ENCODE measurements at regions not wholly inside any gene's neighbourhood (a gene's known extent, or its start where the extent isn't known, plus 50 kb on each side); places are given as distances from the start of the nearest gene placed in this dataset.
A peak's percentile ranks its signal among the peaks of the same experiment; 100 is the strongest.

DNA sequence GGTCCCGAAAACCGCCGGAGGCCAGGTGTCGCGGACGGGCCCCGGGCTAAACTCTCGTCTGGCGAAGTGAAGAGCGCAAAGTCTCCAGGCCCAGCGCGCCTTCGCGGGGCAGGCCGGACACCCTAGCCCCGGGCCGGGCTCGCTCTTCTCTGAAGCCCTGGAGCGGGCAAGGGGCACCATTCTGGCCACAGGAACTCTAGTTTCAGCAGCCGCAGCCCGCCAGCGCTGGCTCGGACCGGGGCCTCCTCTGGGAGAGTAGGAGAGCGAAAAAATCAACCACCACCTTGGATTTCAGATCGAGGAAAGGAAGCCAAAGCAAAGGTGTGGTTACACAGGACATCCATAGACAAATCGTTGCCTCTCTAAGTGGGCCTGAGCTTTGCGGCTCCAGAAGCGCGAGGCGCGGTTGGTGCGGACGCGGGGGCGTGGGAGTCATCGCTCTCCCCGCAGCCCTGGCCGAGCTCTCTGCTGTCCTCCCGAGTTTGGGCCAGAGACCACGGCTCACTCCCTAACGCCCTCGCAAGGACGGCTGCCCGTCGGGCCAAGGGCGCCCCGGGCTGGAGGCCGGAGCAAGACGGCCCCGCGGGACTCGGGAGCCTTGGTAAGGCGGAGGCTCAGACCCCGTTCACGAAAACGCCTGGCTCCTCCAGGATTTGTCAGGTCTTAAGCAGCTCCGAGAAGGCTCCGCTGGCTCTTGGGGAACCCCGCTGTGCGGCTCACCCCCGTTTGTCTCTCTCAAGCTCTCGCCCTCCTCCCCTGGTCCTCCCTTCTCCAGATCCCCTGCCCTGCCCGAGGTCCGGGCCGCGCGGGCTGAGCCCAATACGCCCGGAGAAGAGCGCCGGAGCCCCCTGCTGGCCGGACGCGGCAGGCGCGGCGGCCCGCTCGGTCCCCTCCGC, 132.9 kb upstream of the DPYD start:
- peak overlapping the region; percentile 24; the same call in 1 of the 2 replicates for H3K4me3 ChIP-seq

More for the DNA sequence above, 132.9 kb upstream of the DPYD start:
- H3K4me2 ChIP-seq (ENCODE audit: control insufficient read depth, insufficient read depth) = peak overlapping the region; percentile 97
- H4K20me1 ChIP-seq (ENCODE audit: control insufficient read depth, insufficient read depth) = no peaks in the 10 kb centered on the region
- BruUV-seq (replicated peaks) = no TSS peak
- H3K9me3 ChIP-seq (replicated peaks; ENCODE audit: control insufficient read depth, insufficient read depth, low read length) = no peaks in the 10 kb centered on the region
- ATAC-seq (peak; percentile 99), DNase-seq (ENCODE audit: low read depth, low spot score) (no peak), FAIRE-seq (no peak)
- in situ Hi-C loops (cut with MboI) (no loop called here), intact Hi-C loops (cut with micrococcal nuclease; ENCODE audit: unreplicated experiment) (loop anchor here (1.0 to 10.0 kb wide), 5 partner anchors 231 to 1819 kb away; no protein-coding TSS in a partner anchor)
- ChIA-PET SMC1A (ENCODE audit: uncharacterized antibody, unreplicated experiment) (interaction anchor here (0.7 to 1.9 kb wide), 4 partner anchors 396 to 1090 kb away, joined by 3 to 8 read pairs (median 4); no protein-coding TSS in a partner anchor), RAD21 (ENCODE audit: unreplicated experiment) (interaction anchor here (1.0 to 2.2 kb wide), 4 partner anchors 809 to 1088 kb away, joined by 3 to 6 read pairs (median 4); no protein-coding TSS in a partner anchor), POLR2A (no interaction called here), CTCF (interaction anchor here (0.6 to 5.2 kb wide), 16 partner anchors 10 to 1817 kb away, joined by 3 to 24 read pairs (median 4); no protein-coding TSS in a partner anchor)
- H3K9ac ChIP-seq (ENCODE audit: control insufficient read depth, insufficient read depth, low read length) = no peak overlapping the region
- 30% methylated on average over 33 of the region's 81 CpGs for WGBS (ENCODE audit: insufficient coverage, insufficient replicate concordance, low lambda C conversion rate, missing lambda C conversion rate)
- no peaks in the 10 kb centered on the region for H3K36me3 ChIP-seq (ENCODE audit: control insufficient read depth in 2 of 2, insufficient read depth in 2 of 2, low read length in 1 of 2)
- H3K27ac ChIP-seq (ENCODE audit: control insufficient read depth, insufficient read depth) = no peak overlapping the region
- peak overlapping the region; percentile 58 for H2AFZ ChIP-seq (ENCODE audit: control insufficient read depth, low read depth, low read length)
- H3K27me3 ChIP-seq (replicated peaks in 1 of 2; ENCODE audit: control insufficient read depth in 2 of 2, insufficient read depth in 2 of 2, low read length in 1 of 2) = peaks cover 1 to 11% of the 10 kb centered on the region in 2 experiments; a peak in 2 of 4 replicates
- H3K4me1 ChIP-seq (ENCODE audit: control insufficient read depth, insufficient read depth, low read length) = no peaks in the 10 kb centered on the region
- TF ChIP-seq SRF (IDR thresholded peaks at IDR 0.05; ENCODE audit: low read depth in 2 of 2, low read length in 2 of 2) = no peak
- 0 out of 2 replicates have a peak, but pooled peaks have one; percentile 19 for TF ChIP-seq IKZF1 (conservative IDR thresholded peaks at IDR 0.05)
- peak; percentile 85 for TF ChIP-seq RAD21 (IDR thresholded peaks at IDR 0.05; ENCODE audit: insufficient read depth, low read depth, low read length)
- TF ChIP-seq CTCF (IDR thresholded peaks at IDR 0.05 in 2 of 3, conservative IDR thresholded peaks at IDR 0.05 in 1 of 3; ENCODE audit: control insufficient read depth in 2 of 3, extremely low read depth in 1 of 3, insufficient read depth in 1 of 3, low read depth in 3 of 3, low read length in 3 of 3) = peak; percentile 66 to 86 (median 71); a peak in 5 of 6 replicates
- TF ChIP-seq EGR1 (IDR thresholded peaks at IDR 0.05; ENCODE audit: borderline replicate concordance in 1 of 2, low read depth in 2 of 2, low read length in 2 of 2) = peak in 1 of 2 experiments; percentile 69; a peak in 2 of 3 replicates
- TF ChIP-seq ASH2L (IDR thresholded peaks at IDR 0.05; ENCODE audit: borderline replicate concordance, low read depth) = no peak
- peak; percentile 60 for TF ChIP-seq SMC3 (IDR thresholded peaks at IDR 0.05; ENCODE audit: borderline replicate concordance, low read length)
- 0 out of 2 replicates have a peak, but pooled peaks have one; percentile 21 for TF ChIP-seq SMARCA5 (IDR thresholded peaks at IDR 0.05)
- TF ChIP-seq YY1 (IDR thresholded peaks at IDR 0.05; ENCODE audit: low read depth, low read length) = peak; percentile 53; the same call in 1 of the 2 replicates
- H3K79me2 ChIP-seq (ENCODE audit: control insufficient read depth, insufficient read depth, low read length) = no peaks in the 10 kb centered on the region

Data from GM12878 (cell line).